ENCODE measurements at regions not wholly inside any gene's neighbourhood (a gene's known extent, or its start where the extent isn't known, plus 50 kb on each side); places are given as distances from the start of the nearest gene placed in this dataset.
"Not testable (repeated sequence)": the region's sequence is repeated elsewhere in the genome, so short reads cannot be mapped to it uniquely, and the experiment has no call there.

DNA sequence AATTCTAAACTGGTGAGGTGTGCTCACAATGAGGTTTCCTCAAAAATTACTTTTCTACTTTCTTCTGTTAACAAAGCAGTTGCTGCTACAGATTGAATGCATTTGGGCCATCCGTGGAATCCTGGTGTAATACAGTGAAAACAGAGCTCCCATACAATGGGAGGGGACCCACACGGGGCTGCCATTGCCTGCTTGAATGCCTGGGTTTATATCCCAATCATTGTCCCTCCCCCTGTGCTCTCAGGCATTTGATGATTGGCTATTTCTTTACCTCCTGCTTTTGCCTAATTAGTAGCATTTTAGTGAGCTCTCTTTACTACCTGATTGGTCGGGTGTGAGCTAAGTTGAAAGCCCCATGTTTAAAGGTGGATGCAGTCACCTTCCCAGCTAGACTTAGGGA, 52.9 kb upstream of the CSF1 start:
- H3K4me1 ChIP-seq; H3K27ac ChIP-seq; H3K9me3 ChIP-seq; DNase-seq; H3K4me3 ChIP-seq; H3K36me3 ChIP-seq; H3K9ac ChIP-seq (ENCODE audit: low read depth in 2 of 2, low read length in 2 of 2); H3K27me3 ChIP-seq; intact Hi-C loops (cut with DNase I): not testable (repeated sequence)

DNA sequence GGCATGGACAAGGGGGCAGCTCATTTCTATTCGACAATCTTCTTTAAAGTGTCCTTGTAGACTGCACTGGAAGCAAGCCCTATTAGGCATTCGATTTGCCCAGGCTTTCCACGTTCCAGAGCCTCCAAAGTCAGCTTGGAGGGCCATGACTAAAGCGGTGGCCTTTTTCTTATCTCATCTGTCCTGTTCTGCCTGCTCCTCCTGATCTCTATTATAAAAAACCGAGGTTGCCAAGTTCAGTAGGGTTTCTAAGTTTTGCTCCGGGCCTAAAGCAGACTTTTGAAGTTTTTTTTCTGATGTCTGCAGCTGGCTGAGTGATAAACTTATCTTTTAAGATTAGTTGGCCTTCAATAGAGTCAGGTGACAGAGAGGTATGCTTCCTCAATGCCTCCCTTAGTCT, 54.7 kb upstream of the CSF1 start:
- H3K27ac ChIP-seq; H3K27me3 ChIP-seq; DNase-seq; H3K4me1 ChIP-seq; H3K4me3 ChIP-seq; intact Hi-C loops (cut with DNase I); H3K9me3 ChIP-seq; H3K36me3 ChIP-seq; H3K9ac ChIP-seq (ENCODE audit: low read depth in 2 of 2, low read length in 2 of 2): not testable (repeated sequence)

DNA sequence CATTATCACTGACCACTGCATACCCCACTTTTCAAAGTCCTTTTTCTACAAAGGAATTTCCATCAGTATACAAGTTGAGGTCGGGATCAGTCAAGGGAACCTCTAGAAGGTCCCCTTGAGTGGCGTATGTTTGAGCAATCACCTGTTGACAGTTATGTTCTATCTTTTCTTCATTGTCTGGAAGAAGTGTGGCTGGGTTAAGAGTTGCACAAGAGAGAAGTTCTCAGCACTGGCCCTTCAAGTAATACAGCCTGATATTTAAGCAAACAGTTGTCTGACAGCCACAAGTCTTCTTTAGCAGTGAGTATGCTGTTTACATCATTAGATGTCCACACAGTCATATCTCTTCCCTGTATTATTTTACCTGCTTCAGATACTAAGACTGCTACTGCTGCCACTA, 56.7 kb upstream of the CSF1 start:
- H3K9me3 ChIP-seq; H3K27ac ChIP-seq; H3K9ac ChIP-seq (ENCODE audit: low read depth in 2 of 2, low read length in 2 of 2); H3K27me3 ChIP-seq; H3K4me1 ChIP-seq; H3K4me3 ChIP-seq; DNase-seq; H3K36me3 ChIP-seq; intact Hi-C loops (cut with DNase I): not testable (repeated sequence)

DNA sequence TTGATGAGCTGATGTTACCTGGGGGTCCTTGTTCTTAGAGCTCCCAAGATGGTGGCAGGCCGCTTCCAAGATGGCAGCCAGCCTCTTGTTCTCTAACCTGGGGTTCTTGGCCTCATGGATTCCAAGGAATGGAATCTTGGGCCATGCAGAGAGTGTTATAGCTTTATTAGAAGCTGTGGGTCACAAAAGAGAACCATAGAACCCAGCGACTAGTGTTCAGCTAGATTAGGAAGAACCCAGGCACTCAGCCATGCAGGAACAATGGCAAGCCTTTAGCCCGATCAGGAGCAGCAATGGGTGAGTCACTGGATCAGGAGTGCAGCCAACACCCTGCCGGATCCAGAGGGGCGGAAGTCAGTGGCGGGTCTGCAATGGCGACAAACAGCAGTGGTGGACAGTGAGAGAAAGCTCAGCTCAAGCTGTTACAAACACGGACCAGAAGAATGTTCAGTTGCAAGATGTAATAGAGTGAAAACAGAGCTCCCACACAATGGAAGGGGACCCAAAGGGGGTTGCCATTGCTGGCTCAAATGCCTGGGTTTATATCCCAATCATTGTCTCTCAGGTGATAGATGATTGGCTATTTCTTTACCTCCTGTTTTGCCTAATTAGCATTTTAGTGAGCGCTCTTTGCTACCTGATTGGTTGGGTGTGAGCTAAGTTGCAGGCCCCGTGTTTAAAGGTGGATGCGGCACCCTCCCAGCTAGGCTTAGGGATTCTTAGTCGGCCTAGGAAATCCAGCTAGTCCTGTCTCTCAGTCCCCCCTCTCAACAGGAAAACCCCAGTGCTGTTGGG, 58.2 kb upstream of the CSF1 start:
- H3K27ac ChIP-seq; H3K9ac ChIP-seq (ENCODE audit: low read depth in 2 of 2, low read length in 2 of 2); H3K36me3 ChIP-seq; DNase-seq; H3K27me3 ChIP-seq; H3K9me3 ChIP-seq; H3K4me3 ChIP-seq; H3K4me1 ChIP-seq; intact Hi-C loops (cut with DNase I): not testable (repeated sequence)

DNA sequence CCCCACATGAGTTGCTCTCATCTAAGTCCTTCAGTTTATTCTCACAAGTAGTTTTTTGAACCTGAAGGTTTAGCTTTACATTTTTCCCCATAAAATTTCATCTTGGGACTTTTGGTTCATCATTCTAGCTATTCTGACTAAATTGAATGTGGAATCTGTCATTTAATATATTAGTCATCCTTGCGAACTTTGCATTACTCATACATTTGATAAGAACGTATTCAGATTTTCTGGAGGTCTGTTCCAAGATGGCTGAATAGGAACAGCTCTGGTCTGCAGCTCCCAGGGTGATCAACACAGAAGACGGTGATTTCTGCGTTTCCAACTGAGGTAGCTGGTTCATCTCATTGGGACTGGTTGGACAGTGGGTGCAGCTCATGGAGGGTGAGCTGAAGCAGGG, 59.8 kb upstream of the CSF1 start:
- H3K4me1 ChIP-seq, result no peaks in the 10 kb centered on the region
- H3K36me3 ChIP-seq, result no peaks in the 10 kb centered on the region
- intact Hi-C loops (cut with DNase I), result no loop called here
- no peak overlapping the region for H3K9ac ChIP-seq (ENCODE audit: low read depth in 2 of 2, low read length in 2 of 2)
- no peak overlapping the region for H3K27ac ChIP-seq
- no peak for DNase-seq
- H3K27me3 ChIP-seq, result no peaks in the 10 kb centered on the region
- no peaks in the 10 kb centered on the region for H3K9me3 ChIP-seq
- TF ChIP-seq, protein P1, sequence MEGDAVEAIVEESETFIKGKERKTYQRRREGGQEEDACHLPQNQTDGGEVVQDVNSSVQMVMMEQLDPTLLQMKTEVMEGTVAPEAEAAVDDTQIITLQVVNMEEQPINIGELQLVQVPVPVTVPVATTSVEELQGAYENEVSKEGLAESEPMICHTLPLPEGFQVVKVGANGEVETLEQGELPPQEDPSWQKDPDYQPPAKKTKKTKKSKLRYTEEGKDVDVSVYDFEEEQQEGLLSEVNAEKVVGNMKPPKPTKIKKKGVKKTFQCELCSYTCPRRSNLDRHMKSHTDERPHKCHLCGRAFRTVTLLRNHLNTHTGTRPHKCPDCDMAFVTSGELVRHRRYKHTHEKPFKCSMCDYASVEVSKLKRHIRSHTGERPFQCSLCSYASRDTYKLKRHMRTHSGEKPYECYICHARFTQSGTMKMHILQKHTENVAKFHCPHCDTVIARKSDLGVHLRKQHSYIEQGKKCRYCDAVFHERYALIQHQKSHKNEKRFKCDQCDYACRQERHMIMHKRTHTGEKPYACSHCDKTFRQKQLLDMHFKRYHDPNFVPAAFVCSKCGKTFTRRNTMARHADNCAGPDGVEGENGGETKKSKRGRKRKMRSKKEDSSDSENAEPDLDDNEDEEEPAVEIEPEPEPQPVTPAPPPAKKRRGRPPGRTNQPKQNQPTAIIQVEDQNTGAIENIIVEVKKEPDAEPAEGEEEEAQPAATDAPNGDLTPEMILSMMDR (IDR thresholded peaks at IDR 0.05), result no peak
- no peak overlapping the region for H3K4me3 ChIP-seq

DNA sequence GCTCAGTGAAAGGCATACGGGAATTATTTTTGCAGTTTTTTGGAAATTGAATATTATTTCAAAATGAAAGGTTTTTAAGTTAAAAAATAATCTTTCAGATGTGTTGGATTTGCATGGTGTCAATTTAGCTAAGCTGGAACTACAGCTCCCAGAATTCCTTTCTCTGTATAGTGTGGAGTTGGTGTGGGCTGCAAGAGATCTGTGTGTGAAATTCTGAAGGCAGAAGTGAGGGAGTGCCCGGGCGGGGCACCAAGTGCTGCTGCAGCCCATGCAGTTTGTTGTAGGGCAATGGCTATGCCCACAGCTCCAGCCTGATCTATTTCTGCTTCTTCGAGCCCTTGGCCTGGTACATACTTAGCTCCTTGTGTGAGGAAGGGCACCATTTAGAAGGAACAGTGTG, 60.5 kb upstream of the CSF1 start:
- Histone ChIP-seq H3K9me3 (no peaks in the 10 kb centered on the region), H3K4me1 (no peaks in the 10 kb centered on the region), H3K27me3 (no peaks in the 10 kb centered on the region), H3K27ac (no peak overlapping the region), H3K9ac (ENCODE audit: low read depth in 2 of 2, low read length in 2 of 2) (no peak overlapping the region), H3K4me3 (no peak overlapping the region), H3K36me3 (no peaks in the 10 kb centered on the region)
- TF ChIP-seq, protein P1 (IDR thresholded peaks at IDR 0.05), result no peak
- DNase-seq, result no peak
- intact Hi-C loops (cut with DNase I), result no loop called here

DNA sequence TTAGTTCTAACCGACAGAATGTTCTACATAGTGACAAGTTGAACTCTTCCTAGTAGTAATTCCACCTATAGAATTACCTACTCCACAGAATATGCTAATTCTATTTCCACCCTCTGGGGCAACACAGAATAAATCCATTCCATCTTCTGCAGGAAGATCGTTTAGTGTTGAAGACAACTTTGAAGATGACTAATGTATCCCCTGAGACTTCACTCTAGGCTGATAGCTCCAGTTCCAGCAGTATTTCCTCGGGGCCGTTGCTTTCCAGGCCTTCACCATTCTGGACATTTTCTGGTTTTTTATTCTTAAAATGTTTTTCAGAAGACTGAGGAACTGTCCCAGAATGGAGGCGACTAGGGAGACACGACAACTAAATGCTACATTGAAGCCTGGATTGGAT, 61.0 kb upstream of the CSF1 start:
- no peaks in the 10 kb centered on the region for H3K4me1 ChIP-seq
- H3K9ac ChIP-seq (ENCODE audit: low read depth in 2 of 2, low read length in 2 of 2), result no peak overlapping the region
- intact Hi-C loops (cut with DNase I), result no loop called here
- H3K27me3 ChIP-seq, result no peaks in the 10 kb centered on the region
- no peak overlapping the region for H3K27ac ChIP-seq
- no peak overlapping the region for H3K4me3 ChIP-seq
- no peaks in the 10 kb centered on the region for H3K9me3 ChIP-seq
- no peak for DNase-seq
- TF ChIP-seq, protein P1 (IDR thresholded peaks at IDR 0.05), result no peak
- no peaks in the 10 kb centered on the region for H3K36me3 ChIP-seq

Measured in colonic mucosa (tissue), 4 donors.